ENCODE measurements at regions not wholly inside any gene's neighbourhood (a gene's known extent, or its start where the extent isn't known, plus 50 kb on each side); places are given as distances from the start of the nearest gene placed in this dataset.

GRCh38 chr22:48695251-48695650 is 1132.4 kb downstream of the BRD1 start:
- intact Hi-C loops (cut with DNase I) = no loop called here
- no peak for DNase-seq (ENCODE audit: low spot score)

GRCh38 chr22:48694296-48694883 is 1133.3 kb downstream of the BRD1 start:
- DNase-seq (ENCODE audit: low spot score) = no peak
- intact Hi-C loops (cut with DNase I) = no loop called here

- intact Hi-C loops (cut with DNase I) = no loop called here
- DNase-seq (ENCODE audit: low spot score) = no peak
Observed at GRCh38 chr22:48693377-48694135, 1134.1 kb downstream of the BRD1 start.

GRCh38 chr22:48692734-48693376 is 1134.8 kb downstream of the BRD1 start:
- DNase-seq (ENCODE audit: low spot score) = no peak
- intact Hi-C loops (cut with DNase I) = no loop called here

GRCh38 chr22:48691431-48691851 is 1136.2 kb downstream of the BRD1 start:
- intact Hi-C loops (cut with DNase I) = no loop called here
- DNase-seq (ENCODE audit: low spot score) = no peak

- no peak for DNase-seq (ENCODE audit: low spot score)
- intact Hi-C loops (cut with DNase I) = no loop called here
Observed at GRCh38 chr22:48690583-48691317, 1136.9 kb downstream of the BRD1 start.

GRCh38 chr22:48689206-48689605 is 1138.5 kb downstream of the BRD1 start:
- no peak for DNase-seq (ENCODE audit: low spot score)
- intact Hi-C loops (cut with DNase I) = no loop called here

GRCh38 chr22:48688366-48688765 is 1139.3 kb downstream of the BRD1 start:
- intact Hi-C loops (cut with DNase I) = no loop called here
- no peak for DNase-seq (ENCODE audit: low spot score)

- no peak for DNase-seq (ENCODE audit: low spot score)
- intact Hi-C loops (cut with DNase I) = no loop called here
Observed at GRCh38 chr22:48687606-48688005, 1140.1 kb downstream of the BRD1 start.

GRCh38 chr22:48686694-48687302 is 1140.9 kb downstream of the BRD1 start:
- DNase-seq (ENCODE audit: low spot score) = no peak
- intact Hi-C loops (cut with DNase I) = no loop called here

- intact Hi-C loops (cut with DNase I) = no loop called here
- DNase-seq (ENCODE audit: low spot score) = no peak
Observed at GRCh38 chr22:48685767-48686166, 1141.9 kb downstream of the BRD1 start.

GRCh38 chr22:48683640-48684039 is 1144.0 kb downstream of the BRD1 start:
- intact Hi-C loops (cut with DNase I) = no loop called here
- DNase-seq (ENCODE audit: low spot score) = no peak

- DNase-seq (ENCODE audit: low spot score) = no peak
- intact Hi-C loops (cut with DNase I) = no loop called here
Observed at GRCh38 chr22:48682504-48682903, 1145.2 kb downstream of the BRD1 start.

GRCh38 chr22:48680601-48681000 is 1147.1 kb downstream of the BRD1 start:
- intact Hi-C loops (cut with DNase I) = no loop called here
- DNase-seq (ENCODE audit: low spot score) = no peak

- no peak for DNase-seq (ENCODE audit: low spot score)
- intact Hi-C loops (cut with DNase I) = no loop called here
Observed at GRCh38 chr22:48679656-48680555, 1147.8 kb downstream of the BRD1 start.

GRCh38 chr22:48678171-48679135 is 1149.2 kb downstream of the BRD1 start:
- intact Hi-C loops (cut with DNase I) = no loop called here
- no peak for DNase-seq (ENCODE audit: low spot score)

- intact Hi-C loops (cut with DNase I) = no loop called here
Observed at GRCh38 chr22:48677621-48678020, 1150.1 kb downstream of the BRD1 start.

GRCh38 chr22:48677168-48677520 is 1150.5 kb downstream of the BRD1 start:
- intact Hi-C loops (cut with DNase I) = no loop called here
- no peak for DNase-seq (ENCODE audit: low spot score)

More at GRCh38 chr22:48677621-48678020, 1150.1 kb downstream of the BRD1 start:
- DNase-seq (ENCODE audit: low spot score) = no peak
